ENCODE measurements at regions not wholly inside any gene's neighbourhood (a gene's known extent, or its start where the extent isn't known, plus 50 kb on each side); places are given as distances from the start of the nearest gene placed in this dataset.

- no peaks in the 10 kb centered on the region for H3K27me3 ChIP-seq (replicated peaks in 1 of 2; ENCODE audit: control insufficient read depth in 2 of 2, insufficient read depth in 2 of 2, low read length in 1 of 2)
- H3K79me2 ChIP-seq (ENCODE audit: control insufficient read depth, insufficient read depth, low read length): no peaks in the 10 kb centered on the region
- TF ChIP-seq CHD4 (IDR thresholded peaks at IDR 0.05): no peak
- no peak for TF ChIP-seq NR2C1 (IDR thresholded peaks at IDR 0.05)
- TF ChIP-seq, protein P1, sequence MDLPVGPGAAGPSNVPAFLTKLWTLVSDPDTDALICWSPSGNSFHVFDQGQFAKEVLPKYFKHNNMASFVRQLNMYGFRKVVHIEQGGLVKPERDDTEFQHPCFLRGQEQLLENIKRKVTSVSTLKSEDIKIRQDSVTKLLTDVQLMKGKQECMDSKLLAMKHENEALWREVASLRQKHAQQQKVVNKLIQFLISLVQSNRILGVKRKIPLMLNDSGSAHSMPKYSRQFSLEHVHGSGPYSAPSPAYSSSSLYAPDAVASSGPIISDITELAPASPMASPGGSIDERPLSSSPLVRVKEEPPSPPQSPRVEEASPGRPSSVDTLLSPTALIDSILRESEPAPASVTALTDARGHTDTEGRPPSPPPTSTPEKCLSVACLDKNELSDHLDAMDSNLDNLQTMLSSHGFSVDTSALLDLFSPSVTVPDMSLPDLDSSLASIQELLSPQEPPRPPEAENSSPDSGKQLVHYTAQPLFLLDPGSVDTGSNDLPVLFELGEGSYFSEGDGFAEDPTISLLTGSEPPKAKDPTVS (IDR thresholded peaks at IDR 0.05; ENCODE audit: low read depth, low read length): no peak
- TF ChIP-seq MEF2A (IDR thresholded peaks at IDR 0.05; ENCODE audit: insufficient read depth, low read depth, low read length): no peak
- ChIA-PET POLR2A (no interaction called here), RAD21 (ENCODE audit: unreplicated experiment) (no interaction called here), CTCF (no interaction called here), SMC1A (ENCODE audit: uncharacterized antibody, unreplicated experiment) (no interaction called here)
- H3K4me3 ChIP-seq: no peak overlapping the region
- in situ Hi-C loops (cut with MboI): no loop called here
- no peak overlapping the region for H3K9ac ChIP-seq (ENCODE audit: control insufficient read depth, insufficient read depth, low read length)
- no peak for FAIRE-seq
- DNase-seq (ENCODE audit: low read depth, low spot score): no peak
- no peak overlapping the region for H2AFZ ChIP-seq (ENCODE audit: control insufficient read depth, low read depth, low read length)
- intact Hi-C loops (cut with micrococcal nuclease; ENCODE audit: unreplicated experiment): no loop called here
- H3K4me1 ChIP-seq (ENCODE audit: control insufficient read depth, insufficient read depth, low read length): no peaks in the 10 kb centered on the region
- no TSS peak for BruUV-seq (replicated peaks)
- no peak overlapping the region for H3K27ac ChIP-seq (ENCODE audit: control insufficient read depth, insufficient read depth)
- H3K9me3 ChIP-seq (replicated peaks; ENCODE audit: control insufficient read depth, insufficient read depth, low read length): no peaks in the 10 kb centered on the region
- no peaks in the 10 kb centered on the region for H3K36me3 ChIP-seq (ENCODE audit: control insufficient read depth in 2 of 2, insufficient read depth in 2 of 2, low read length in 1 of 2)
- no peak overlapping the region for H3K4me2 ChIP-seq (ENCODE audit: control insufficient read depth, insufficient read depth)
- no peaks in the 10 kb centered on the region for H4K20me1 ChIP-seq (ENCODE audit: control insufficient read depth, insufficient read depth)
- WGBS (ENCODE audit: insufficient coverage, insufficient replicate concordance, low lambda C conversion rate, missing lambda C conversion rate): 0% methylated on average over 3 of the region's 3 CpGs
- no peak for ATAC-seq
These were observed 1200.9 kb downstream of the DSC3 start for GRCh38 chr18:29841631-29842030.

- BruUV-seq (replicated peaks): no TSS peak
- SMC1A ChIA-PET (ENCODE audit: uncharacterized antibody, unreplicated experiment): no interaction called here
- POLR2A ChIA-PET: no interaction called here
These were observed 1202.5 kb downstream of the DSC3 start for GRCh38 chr18:29840089-29840488.

More at GRCh38 chr18:29840089-29840488, 1202.5 kb downstream of the DSC3 start:
- Histone ChIP-seq H3K4me2 (ENCODE audit: control insufficient read depth, insufficient read depth) (no peak overlapping the region), H3K4me3 (no peak overlapping the region), H3K36me3 (ENCODE audit: control insufficient read depth in 2 of 2, insufficient read depth in 2 of 2, low read length in 1 of 2) (no peaks in the 10 kb centered on the region), H3K27me3 (replicated peaks in 1 of 2; ENCODE audit: control insufficient read depth in 2 of 2, insufficient read depth in 2 of 2, low read length in 1 of 2) (no peaks in the 10 kb centered on the region), H2AFZ (ENCODE audit: control insufficient read depth, low read depth, low read length) (no peak overlapping the region), H3K9ac (ENCODE audit: control insufficient read depth, insufficient read depth, low read length) (no peak overlapping the region), H3K79me2 (ENCODE audit: control insufficient read depth, insufficient read depth, low read length) (no peaks in the 10 kb centered on the region), H4K20me1 (ENCODE audit: control insufficient read depth, insufficient read depth) (no peaks in the 10 kb centered on the region), H3K9me3 (replicated peaks; ENCODE audit: control insufficient read depth, insufficient read depth, low read length) (no peaks in the 10 kb centered on the region), H3K27ac (ENCODE audit: control insufficient read depth, insufficient read depth) (no peak overlapping the region), H3K4me1 (ENCODE audit: control insufficient read depth, insufficient read depth, low read length) (no peaks in the 10 kb centered on the region)
- ChIA-PET CTCF (no interaction called here), RAD21 (ENCODE audit: unreplicated experiment) (no interaction called here)
- FAIRE-seq (no peak), ATAC-seq (no peak), DNase-seq (ENCODE audit: low read depth, low spot score) (no peak)
- in situ Hi-C loops (cut with MboI) (no loop called here), intact Hi-C loops (cut with micrococcal nuclease; ENCODE audit: unreplicated experiment) (no loop called here)
- TF ChIP-seq BCL11A (IDR thresholded peaks at IDR 0.05; ENCODE audit: low read depth, low read length): no peak
- TF ChIP-seq MXI1 (IDR thresholded peaks at IDR 0.05; ENCODE audit: low read depth, low read length): no peak
- TF ChIP-seq, protein P2, sequence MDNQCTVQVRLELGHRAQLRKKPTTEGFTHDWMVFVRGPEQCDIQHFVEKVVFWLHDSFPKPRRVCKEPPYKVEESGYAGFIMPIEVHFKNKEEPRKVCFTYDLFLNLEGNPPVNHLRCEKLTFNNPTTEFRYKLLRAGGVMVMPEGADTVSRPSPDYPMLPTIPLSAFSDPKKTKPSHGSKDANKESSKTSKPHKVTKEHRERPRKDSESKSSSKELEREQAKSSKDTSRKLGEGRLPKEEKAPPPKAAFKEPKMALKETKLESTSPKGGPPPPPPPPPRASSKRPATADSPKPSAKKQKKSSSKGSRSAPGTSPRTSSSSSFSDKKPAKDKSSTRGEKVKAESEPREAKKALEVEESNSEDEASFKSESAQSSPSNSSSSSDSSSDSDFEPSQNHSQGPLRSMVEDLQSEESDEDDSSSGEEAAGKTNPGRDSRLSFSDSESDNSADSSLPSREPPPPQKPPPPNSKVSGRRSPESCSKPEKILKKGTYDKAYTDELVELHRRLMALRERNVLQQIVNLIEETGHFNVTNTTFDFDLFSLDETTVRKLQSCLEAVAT (IDR thresholded peaks at IDR 0.05): no peak
- TF ChIP-seq CTCF (IDR thresholded peaks at IDR 0.05 in 2 of 3, conservative IDR thresholded peaks at IDR 0.05 in 1 of 3; ENCODE audit: control insufficient read depth in 2 of 3, extremely low read depth in 1 of 3, insufficient read depth in 1 of 3, low read depth in 3 of 3, low read length in 3 of 3): no peak
- no peak for TF ChIP-seq FOS (IDR thresholded peaks at IDR 0.05; ENCODE audit: borderline replicate concordance, extremely low read depth, insufficient read length)
- no peak for TF ChIP-seq NR2C1 (IDR thresholded peaks at IDR 0.05)
- TF ChIP-seq CREB1 (IDR thresholded peaks at IDR 0.05; ENCODE audit: low read depth): no peak
- no peak for TF ChIP-seq NR2C2 (IDR thresholded peaks at IDR 0.05; ENCODE audit: borderline replicate concordance, control insufficient read depth, insufficient read length, low read depth)
